KOPT-K1 (cell line): ENCODE measurements at regions not wholly inside any gene's neighbourhood (a gene's known extent, or its start where the extent isn't known, plus 50 kb on each side); places are given as distances from the start of the nearest gene placed in this dataset.

Experiments
- H3K27ac ChIP-seq: fragments of 200-600 bp; sonication (generic); 2 replicates; pipeline ENCODE4 v1.5.1; 2016; ENCODE audit warnings: antibody characterized with exemption, mild to moderate bottlenecking, low read depth, low read length; ENCODE audit not compliant: poor library complexity, severe bottlenecking
- H3K36me3 ChIP-seq: fragments of 200-600 bp; sonication (generic); 2 replicates; pipeline ENCODE4 v1.5.1; 2017; ENCODE audit warnings: antibody characterized with exemption, mild to moderate bottlenecking, low read length, moderate library complexity; ENCODE audit not compliant: insufficient read depth
- H3K9me3 ChIP-seq: fragments of 200-600 bp; sonication (generic); 2 replicates; pipeline ENCODE4 v1.5.1; 2017; ENCODE audit warnings: antibody characterized with exemption, low read length, mild to moderate bottlenecking; ENCODE audit not compliant: insufficient read depth, poor library complexity, severe bottlenecking

GRCh38 chr10:3867454-3868270 is 82.7 kb upstream of the KLF6 start:
- Histone ChIP-seq H3K27ac (no peak overlapping the region), H3K36me3 (no peaks in the 10 kb centered on the region), H3K9me3 (no peaks in the 10 kb centered on the region)

DNA sequence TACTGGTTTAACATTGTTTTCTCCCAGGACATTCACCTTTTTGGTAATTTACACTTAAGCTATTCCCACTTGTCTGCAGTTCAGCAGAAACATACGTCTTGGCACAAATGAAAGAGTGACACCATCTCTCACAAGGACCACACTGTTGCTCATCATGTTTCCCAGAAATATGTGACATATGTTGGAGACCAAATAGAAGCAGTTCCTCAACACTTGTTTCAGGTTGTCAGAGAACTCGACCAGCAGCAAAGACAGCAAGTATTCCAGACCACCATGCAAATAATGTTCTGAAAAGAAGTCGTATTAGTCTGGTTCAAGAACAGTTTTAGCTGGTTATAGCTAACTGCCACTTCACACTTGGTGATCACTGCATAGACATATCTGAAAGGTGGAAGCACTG is 81.3 kb upstream of the KLF6 start:
- H3K9me3 ChIP-seq, result no peaks in the 10 kb centered on the region
- no peak overlapping the region for H3K27ac ChIP-seq
- no peaks in the 10 kb centered on the region for H3K36me3 ChIP-seq

DNA sequence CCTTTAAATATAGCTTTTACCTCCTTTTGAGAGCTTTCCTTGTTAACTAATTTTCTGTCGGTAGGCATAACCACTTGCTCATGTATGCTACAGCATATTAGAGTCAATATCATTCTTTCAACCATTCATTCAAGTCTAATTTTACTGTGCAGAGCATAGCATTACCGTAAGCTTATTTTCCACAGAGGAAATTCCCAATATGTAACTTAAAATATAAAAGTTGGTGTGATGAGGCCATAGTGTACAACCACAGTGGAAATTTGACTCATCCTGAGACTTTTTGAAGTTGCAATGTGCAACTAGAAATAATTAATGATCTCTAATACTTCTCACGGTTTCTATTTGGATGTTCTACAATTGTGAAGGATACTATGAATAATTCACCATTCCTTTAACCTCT is 80.6 kb upstream of the KLF6 start:
- no peaks in the 10 kb centered on the region for H3K9me3 ChIP-seq
- no peak overlapping the region for H3K27ac ChIP-seq
- H3K36me3 ChIP-seq, result no peaks in the 10 kb centered on the region

- Histone ChIP-seq H3K9me3 (no peaks in the 10 kb centered on the region), H3K27ac (no peak overlapping the region), H3K36me3 (no peaks in the 10 kb centered on the region)
Measured at GRCh38 chr10:3861795-3862194, 76.8 kb upstream of the KLF6 start.

DNA sequence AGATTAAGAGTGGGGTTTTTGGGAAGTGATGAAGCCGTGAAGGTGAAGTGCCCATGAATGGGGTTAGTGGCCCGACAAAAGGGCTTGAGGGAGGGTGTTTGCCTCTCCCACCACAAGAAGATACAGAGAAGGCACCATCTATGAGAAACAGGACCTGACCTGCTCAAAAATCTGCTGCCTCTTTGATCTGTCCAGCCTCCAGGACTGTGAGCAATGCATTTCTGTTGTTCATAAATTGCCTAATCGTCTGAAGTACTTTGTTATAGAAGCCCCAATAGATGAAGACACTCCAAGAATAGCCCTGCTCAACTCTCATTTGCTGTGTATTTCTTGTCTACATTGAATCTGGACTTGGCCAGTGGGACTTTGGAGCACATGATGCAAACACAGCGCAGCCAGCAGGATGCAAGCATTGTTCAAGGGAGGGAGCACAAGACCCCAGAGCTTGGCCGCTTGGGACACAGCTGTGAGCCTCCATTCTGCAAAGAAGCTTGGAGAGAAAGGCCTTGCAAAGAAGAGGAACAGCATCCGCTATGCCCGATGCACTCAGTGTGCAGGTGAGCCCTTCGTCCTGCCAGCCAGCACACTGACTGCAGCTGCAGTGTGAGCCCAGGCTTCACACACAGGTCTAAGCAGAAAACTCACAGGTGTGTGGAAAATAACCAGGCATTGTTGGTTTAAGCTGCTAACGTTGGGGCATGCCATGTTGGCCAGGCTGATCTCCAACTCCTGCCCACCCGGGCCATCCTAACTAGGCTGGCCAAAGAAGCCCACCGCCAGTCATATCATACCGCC is 73.2 kb upstream of the KLF6 start:
- no peak overlapping the region for H3K27ac ChIP-seq
- H3K36me3 ChIP-seq, result no peaks in the 10 kb centered on the region
- no peaks in the 10 kb centered on the region for H3K9me3 ChIP-seq

DNA sequence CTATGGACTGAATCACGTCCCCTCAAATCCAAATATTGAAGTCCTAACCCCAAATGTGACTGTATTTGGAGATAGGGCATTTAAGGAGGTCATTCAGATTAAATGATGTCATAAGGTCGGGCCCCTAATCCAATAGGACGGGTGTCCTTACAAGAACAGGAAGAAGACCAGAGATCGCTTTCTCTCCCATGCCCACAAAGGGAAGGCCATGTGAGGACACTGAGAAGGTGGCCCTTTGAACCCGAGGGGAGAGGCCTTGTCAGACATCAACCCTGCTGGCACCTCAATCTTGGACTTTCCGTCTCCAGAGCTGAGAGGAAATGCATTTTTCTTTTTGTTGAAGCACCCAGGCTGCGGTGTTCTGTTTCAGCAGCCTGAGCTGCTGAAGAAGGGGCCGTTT is 72.3 kb upstream of the KLF6 start:
- Histone ChIP-seq H3K27ac (no peak overlapping the region), H3K36me3 (no peaks in the 10 kb centered on the region), H3K9me3 (no peaks in the 10 kb centered on the region)

DNA sequence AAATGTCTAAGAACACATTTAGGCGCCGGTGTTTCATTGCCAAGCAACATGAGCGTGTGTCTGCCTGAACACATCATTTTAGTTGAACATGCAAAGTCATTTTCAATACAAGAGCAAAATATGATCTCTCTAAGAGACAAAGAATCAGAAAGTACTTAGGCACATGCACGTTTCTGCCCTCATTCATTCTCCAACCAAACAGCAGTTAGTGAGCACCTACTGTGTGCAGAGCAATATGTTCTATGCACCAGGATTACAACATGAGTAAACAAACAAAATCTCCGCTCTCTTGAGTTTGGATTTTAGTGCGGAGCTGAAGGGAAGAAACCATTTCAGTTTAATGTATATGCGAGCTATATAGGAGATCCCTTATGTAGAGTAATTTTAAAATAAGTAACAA is 71.6 kb upstream of the KLF6 start:
- H3K27ac ChIP-seq, result no peak overlapping the region

GRCh38 chr10:3853547-3854303 is 68.7 kb upstream of the KLF6 start:
- Histone ChIP-seq H3K9me3 (no peaks in the 10 kb centered on the region), H3K27ac (no peak overlapping the region), H3K36me3 (no peaks in the 10 kb centered on the region)

More for the DNA sequence above, 71.6 kb upstream of the KLF6 start:
- H3K36me3 ChIP-seq, result no peaks in the 10 kb centered on the region
- no peaks in the 10 kb centered on the region for H3K9me3 ChIP-seq

DNA sequence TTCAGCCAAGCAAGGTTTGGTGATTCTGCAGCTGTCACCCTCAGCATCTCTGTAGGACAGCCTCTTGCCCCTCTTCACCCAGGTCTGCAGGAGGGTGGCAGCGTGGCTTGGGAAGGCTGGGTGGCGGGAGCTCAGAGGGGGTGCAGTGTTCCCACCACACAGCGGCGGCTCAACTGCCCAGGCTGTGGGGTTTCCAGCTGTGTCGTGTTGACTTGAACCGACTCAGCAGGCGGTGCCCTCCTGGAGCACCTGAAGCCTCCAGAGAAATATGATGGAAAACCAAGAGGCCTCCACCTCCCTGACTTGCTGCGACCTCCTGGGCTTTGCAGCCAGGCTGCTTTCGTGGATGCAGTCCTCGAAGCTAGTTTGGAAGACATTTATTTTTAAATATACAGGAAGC is 68.0 kb upstream of the KLF6 start:
- Histone ChIP-seq H3K36me3 (no peaks in the 10 kb centered on the region), H3K27ac (no peak overlapping the region), H3K9me3 (no peaks in the 10 kb centered on the region)

DNA sequence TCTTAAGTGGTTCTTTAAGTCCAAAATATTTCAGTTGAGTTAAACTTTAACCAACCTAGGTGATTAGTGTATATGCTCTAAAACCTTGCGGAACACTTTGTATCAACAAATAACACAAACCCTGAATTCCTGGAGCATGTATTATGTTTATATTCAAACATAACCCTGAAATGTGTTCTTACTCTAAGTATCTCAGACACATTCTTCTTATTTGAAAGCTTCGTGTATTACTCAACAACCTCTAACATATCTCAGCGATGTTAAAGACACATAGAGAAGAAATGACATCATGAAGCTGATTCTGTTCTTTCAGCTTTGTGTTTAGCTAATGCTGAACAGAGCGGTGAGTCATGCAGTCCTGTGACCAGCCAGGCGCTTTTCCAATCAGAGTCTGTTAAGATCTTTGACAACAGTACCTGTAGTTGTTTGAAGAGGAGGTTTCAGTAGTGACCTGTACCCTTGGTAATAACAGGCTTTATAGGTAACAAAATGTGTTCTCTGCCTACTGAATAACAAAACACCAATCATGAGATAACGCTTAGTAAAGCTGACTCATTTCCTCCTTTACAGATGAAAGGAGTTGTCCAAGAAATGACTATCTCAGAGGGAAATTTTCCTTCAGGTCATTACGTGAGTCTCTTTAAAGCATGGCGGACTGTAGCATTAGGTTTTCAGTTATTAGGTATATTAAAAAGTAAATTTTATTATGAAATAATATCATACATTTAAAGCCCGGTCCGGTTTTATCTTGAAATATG is 67.3 kb upstream of the KLF6 start:
- no peak overlapping the region for H3K27ac ChIP-seq

GRCh38 chr10:3850999-3851937 is 66.3 kb upstream of the KLF6 start:
- Histone ChIP-seq H3K9me3 (no peaks in the 10 kb centered on the region), H3K27ac (no peak overlapping the region), H3K36me3 (no peaks in the 10 kb centered on the region)

More for the DNA sequence above, 67.3 kb upstream of the KLF6 start:
- no peaks in the 10 kb centered on the region for H3K9me3 ChIP-seq
- no peaks in the 10 kb centered on the region for H3K36me3 ChIP-seq

DNA sequence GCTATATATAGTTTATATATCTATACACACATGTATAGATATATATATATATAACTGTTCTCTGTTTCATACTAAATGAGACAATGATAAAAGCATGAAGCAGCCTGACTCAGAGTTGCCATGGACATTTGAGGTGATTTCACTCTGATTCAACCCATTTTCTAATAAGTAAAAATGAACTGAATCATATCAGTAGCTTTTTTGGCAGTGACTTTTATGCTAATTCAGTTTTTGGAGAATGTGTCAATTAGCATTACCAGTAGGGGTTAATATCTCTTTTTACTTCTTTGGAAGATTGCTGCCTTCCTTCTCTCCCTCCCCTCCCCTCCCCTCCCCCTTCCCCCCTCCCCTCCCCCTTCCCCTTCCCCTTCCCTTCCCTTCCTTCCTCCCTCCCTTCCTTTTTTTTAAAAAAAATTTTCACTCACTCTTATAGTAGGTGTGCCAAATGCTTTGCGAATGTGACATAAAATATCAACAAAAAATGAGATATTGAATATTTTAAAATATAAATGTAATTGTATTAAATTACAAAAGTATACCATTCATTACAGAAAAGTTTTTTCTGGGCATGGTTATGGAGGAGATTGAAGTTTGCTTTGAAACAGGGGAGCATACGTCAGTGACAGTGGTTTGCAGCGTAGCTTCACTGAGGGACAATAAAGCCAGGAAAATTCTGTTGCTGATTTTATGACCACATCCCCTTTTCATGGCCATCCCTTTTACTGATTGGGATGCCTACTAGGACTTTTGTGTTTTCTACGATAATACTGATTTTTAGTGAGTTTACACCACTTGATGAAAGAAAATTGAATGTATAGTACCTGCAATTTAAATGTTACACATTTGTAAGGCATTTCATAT is 64.0 kb upstream of the KLF6 start:
- no peaks in the 10 kb centered on the region for H3K9me3 ChIP-seq
- H3K27ac ChIP-seq, result no peak overlapping the region

More for the DNA sequence above, 64.0 kb upstream of the KLF6 start:
- no peaks in the 10 kb centered on the region for H3K36me3 ChIP-seq
